GM18861 (cell line): ENCODE measurements at regions not wholly inside any gene's neighbourhood (a gene's known extent, or its start where the extent isn't known, plus 50 kb on each side); places are given as distances from the start of the nearest gene placed in this dataset.

Source experiments
- ATAC-seq: cut with Tn5 transposase; IDR thresholded peaks from one replicate; pipeline ENCODE4 v1.9.1; 2021; ENCODE audit not compliant: unreplicated experiment

DNA sequence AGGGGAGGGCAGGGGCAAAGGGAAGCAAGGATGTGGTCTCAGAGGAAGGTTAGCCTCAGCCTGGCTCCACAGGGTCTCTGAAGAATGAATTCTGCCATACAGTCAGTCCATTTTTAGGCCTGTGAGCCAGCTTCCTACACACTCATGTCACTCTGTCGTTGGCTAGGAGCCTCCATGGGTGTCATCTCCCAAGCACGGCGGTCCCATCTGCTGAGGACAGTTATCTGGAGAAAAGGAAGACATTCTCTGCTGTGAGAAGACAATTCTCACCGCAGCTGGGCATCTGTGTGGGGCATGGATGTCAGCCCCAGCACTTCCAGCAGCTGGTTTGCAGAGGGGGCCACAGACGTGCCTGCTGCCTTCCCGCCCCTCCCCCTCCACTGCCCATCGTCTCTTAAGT, 167.6 kb downstream of the LINC00237 start:
- no peak for ATAC-seq

DNA sequence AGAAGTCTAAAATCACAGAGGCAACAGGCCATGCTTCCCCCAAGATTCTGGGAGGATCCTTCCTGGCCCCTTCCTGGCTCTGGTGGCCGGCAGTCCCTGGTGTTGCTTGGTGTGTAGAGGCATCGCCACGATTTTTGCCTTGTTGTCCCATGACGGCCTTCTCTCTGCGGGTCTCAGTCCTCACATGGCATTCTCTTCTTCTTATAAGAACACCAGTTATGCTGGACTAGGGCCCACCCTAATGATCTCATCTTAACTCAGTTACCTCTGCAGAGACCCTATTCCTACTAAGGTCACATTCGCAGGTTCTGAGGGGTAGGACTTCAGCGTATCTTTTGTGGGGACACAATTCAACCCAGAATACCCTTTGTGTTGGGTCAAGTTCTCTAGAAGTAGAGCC, 168.0 kb downstream of the LINC00237 start:
- ATAC-seq, result no peak

DNA sequence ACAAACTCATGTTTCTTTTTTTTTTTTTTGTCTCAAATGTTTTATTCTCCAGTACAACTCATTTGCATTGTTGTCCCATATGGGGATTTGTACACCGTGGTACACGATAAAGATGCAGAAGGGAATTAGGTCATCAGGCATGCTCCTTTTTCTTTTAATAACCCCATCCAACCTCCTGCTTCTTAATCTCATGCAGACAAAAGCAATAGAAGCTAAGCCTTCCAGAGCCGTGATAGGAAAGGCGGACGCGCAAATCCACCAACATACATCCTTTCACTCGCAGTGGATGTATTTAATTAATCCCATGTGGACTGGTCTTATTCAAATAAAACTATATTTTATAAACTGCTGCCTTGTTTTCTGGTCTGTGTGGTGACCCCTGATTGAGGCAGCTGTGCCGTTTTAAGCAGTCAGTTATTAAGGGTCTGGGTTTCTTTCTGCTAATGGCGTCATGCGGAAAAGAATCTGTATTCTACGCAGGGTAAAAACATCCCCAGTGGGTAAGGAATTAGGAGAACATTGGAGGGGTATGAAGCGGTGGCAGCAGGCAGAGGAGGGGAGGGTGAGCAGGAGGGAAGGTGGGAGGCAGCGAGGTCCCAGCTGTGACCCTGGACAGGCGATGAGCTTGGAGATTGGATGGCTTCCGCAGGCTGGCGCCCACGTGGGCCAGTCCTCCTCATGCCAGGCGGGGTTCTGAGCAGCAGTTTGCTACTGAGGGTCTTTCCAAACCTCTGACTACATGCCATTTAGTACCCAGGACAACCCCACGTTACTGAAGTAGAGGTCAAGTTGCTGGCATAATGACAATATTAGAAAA, 172.8 kb downstream of the LINC00237 start:
- ATAC-seq, result no peak

DNA sequence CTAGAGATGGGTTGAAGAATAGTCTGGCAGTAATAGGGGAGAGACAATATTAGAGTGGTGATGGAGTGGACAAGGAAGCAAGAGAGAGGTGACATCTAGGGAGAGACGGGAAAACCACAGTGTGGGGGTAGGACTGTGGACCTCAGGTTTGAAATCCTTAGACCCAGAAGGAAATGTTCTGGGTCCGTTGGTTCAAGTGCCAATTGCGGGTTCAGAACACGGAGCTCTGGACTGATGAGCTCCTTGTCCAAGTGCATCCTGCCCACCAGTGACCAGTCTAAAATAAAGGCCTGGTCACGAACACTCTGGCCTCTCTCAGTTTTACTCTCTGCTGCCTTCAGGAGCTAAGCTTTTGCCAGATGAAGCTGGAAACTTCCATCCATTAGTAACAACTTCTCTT, 174.0 kb downstream of the LINC00237 start:
- ATAC-seq, result no peak

DNA sequence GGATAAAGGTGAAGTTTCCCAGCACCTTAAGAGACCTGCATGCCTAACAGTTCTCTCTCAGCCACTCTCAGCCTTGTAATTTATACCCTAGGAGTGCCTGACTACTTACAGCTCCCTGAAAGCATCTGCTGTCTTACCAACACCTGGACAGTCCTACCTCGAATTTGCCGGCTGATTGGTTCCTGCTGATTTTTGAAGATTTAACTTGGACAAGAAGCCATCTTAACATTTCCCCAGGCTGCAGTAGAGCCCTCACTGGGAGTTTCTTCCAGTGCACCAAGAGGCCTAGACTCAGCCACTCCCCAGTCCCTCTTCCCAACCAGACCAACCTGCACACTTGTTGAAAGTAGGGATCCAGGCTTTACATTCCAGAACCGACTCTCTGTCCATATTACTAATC, 174.5 kb downstream of the LINC00237 start:
- no peak for ATAC-seq

DNA sequence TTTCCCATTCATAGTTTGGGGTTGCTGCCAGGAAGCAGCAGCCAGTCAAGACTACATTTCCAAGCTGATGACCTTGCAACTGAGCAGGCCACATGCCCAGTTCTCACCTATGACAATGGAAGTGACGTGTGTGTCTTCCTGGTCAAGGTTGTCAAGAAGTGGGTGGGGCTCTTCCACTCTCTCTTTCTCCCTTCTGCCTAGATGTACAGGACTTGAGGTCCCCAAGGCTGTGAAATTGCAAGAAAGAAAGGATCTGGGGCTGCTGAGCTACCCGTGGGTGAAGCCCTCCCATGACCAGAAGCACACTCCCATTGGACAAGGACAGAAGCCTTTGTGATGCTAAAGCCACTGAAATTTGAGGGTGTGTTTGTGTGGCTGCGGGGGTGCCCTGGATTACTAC, 175.1 kb downstream of the LINC00237 start:
- no peak for ATAC-seq

DNA sequence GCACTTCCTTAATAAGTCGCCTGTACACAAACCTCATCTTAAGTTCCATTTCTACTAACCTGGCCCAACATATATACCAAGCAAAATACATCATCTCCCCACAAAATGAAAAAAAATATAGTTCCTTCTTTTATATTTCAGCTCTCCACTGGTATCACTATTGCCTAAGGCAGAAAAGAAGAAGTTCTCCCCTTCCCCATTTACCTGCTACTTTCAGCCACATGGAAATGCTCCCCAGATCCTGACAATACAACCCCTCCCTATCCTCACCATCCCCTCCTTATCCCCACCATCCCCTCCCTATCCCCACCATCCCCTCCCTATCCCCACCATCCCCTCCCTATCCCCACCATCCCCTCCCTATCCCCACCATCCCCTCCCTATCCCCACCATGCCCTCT, 175.7 kb downstream of the LINC00237 start:
- ATAC-seq, result no peak

DNA sequence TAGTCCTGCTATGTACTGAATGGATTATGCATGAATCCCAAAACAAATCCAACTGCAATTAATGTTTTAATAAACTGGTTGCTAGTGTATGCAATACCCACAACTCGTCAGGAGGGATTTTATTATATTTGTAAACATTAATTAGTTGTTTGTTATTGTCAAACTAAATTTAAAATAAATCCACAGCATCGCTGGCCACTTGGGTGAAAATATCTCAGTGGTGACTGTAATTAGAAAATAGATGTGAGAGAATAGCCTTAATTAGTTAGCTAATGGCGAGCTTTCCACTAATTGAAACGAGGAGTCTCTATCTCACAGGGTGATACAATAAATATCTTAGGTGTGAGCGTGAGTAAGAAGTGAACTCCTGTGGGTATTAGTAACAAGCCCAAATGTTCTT, 176.8 kb downstream of the LINC00237 start:
- no peak for ATAC-seq

DNA sequence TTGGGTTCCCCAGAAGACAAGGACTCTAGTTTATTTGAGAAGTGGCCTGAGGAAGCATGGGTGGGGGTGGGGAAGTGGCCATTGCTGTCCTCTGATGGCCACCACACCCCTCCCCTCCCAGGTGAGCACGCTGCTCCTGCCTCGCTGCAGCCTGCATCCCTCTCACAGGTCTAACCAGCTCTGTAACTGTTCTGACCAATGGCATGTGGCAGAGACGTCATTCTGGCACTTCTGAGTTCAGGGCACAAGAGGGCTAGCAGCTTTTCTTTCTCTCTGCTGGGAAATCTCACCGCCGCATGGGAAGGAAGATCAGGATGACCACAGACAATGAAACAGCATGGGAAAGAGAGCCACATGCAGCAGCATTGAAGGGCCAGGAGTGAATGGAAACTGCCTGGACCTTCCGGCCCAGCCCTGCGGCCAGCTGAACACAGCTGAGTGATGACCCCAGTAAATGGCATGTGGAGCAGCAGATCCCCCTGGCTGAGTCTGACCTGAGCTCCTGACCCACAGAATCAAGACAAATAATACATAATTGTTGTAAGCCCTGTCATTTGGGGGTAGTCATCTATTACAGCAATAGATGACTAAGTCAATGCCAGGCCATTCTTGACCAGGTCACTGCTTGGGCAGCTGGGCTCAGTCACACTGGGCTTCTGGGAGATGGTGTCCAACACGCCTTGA, 179.8 kb downstream of the LINC00237 start:
- no peak for ATAC-seq

DNA sequence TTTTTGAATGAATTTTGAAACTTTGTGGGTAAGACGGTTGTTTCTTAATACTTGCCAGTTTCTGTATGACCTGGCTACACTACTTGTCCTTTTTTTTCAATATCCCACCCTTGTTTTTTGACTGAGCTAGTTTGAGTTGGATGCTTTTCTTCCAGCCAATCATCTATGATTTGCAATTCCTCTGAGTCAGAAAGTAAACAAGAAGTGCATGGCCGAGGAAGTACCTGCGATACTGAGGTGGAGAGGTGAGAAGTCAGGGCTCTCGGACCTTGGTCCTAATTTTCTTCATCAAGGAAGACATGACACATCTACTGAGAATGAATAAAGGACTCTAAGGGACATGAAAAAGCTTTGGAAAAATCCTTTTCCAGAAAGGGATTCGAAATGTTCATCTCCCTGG, 185.7 kb downstream of the LINC00237 start:
- ATAC-seq, result no peak

DNA sequence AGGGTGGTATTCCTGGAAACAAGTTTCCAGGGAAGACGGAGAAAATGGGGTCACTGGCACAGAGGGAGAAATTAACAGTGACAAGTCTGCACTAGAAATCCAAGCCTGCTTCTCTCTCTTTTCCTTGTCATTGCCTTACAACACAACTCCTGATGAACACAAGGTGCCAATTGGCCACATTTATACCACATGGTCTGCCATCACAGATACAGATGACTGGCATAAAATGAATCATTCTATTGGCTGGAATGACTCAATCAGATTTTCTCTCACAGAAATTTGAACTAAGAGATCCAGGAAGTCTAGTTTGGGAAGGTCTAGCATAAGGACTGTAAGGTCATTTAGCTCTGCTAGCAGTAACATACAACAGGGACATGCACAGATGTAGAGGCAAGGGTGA, 190.3 kb downstream of the LINC00237 start:
- no peak for ATAC-seq

DNA sequence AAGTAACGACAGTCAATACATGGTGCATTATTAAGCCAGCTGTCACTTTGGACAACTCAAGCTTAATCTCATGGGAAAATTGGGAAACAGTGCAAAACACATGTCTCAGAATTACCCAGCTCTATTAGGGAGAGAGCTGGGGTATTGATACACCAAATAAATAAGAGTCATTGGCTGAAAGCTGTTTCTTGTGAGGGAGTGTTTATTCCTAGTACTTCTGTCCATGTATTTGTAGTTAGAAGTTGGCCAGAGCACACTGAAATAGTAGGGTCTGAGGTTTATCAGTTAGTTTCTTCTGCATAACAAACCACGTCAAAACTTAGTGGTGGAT, 192.0 kb upstream of the RALGAPA2 start:
- no peak for ATAC-seq

DNA sequence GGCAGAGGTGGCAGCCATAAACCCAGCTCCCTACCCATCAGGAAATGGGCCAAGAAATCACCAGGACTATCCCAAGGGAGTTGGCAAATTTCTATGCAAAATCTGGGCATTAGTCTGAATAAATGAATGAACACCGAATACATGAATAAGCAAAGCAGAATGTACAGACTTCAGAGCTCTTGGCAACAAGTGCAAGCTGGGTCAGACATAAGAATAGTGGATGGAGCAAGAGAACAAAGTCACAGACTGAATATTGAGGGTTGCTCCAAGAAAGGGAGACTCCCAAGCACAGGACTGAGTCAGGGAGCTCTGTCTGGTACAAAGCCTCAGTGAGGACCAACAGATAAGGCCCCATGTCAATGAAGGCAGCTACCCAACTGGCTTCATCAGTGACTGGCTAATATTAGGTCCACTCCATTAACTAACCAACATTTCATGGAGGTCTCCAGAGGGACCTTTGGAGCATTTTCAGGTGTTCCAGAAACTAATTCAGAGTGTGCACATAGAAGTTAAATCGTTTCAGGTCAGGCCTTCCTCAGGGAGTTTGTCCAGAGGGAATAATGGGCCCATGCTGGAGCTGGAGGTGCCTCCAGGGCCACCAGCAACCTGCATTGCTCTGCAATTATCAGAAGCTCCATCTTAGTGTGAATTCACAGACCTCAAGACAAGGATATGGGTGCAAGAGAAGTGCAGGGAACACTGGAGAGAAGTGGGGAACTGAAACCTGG, 191.5 kb upstream of the RALGAPA2 start:
- ATAC-seq, result no peak

DNA sequence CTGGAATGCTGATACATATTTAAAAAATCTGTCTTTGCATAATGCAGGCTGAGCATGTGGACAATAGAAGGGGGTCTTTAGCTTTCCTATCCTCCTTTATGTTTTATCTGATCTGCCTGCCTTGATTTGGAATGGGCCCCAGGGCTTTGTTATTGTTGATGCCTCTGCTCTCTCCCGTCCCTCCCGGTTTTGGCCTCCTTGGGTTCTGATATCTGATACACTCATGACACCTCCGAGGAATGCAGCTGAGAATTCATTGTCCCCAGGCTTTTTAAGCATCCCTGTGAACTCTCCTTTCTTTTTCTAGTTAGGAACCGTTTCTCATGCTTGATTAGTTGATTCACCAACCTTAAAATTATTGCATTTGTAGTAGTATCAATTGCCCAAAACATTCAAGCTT, 185.5 kb upstream of the RALGAPA2 start:
- ATAC-seq, result no peak

DNA sequence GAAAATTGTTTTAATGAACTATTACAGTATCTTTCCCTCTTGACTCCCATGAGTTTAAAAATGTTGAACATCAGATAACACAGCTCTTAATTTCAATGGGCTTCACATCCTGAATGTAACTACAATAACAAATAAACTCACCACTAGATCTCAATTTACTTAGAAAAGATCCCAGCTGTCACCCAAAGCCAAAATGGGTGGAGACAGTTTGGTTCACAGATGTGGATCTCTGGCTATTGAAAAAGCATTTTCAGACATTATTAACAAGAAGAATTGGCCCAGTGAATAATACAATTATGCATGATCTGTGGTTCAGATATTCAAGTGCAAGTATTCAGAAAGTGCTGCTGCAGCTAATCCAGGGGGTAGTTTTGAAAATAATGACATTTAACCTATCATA, 184.7 kb upstream of the RALGAPA2 start:
- ATAC-seq, result no peak

DNA sequence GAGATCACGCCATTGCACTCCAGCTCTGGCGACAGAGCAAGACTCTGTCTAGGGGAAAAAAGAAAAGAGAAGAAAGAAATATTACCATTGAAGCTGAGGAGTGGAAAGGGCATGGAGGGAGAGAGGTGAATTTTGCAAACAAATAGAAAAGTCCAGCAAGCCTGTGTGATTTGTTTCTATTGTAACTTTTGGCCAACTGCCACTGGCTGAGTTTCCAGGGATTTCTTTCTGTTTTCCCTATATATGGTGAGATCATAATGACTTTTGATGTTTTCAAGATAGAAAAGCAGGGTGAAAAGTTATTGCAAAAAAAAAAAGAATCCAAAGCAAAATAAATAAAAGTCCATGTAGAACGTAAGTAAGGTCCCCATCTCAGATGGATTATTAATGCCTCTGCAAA, 184.2 kb upstream of the RALGAPA2 start:
- no peak for ATAC-seq

DNA sequence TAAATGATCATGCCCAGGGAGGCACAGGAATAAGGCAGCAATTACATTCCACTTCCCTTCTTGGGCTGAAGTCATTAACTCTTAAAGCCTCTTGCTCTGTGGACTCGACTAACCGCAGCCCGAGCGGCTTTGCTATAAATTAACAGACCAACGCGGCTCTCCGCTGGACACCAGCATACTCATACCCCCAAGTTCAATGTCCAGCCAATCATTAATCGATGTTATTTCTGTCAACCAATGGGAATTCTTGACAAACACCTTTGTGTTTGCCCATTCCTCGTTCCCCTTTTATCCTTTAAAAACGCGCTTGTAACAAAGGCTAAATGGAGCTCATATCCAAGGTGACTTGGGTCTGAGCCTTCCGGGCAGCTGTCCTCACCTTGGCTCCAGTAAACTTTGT, 183.1 kb upstream of the RALGAPA2 start:
- no peak for ATAC-seq

DNA sequence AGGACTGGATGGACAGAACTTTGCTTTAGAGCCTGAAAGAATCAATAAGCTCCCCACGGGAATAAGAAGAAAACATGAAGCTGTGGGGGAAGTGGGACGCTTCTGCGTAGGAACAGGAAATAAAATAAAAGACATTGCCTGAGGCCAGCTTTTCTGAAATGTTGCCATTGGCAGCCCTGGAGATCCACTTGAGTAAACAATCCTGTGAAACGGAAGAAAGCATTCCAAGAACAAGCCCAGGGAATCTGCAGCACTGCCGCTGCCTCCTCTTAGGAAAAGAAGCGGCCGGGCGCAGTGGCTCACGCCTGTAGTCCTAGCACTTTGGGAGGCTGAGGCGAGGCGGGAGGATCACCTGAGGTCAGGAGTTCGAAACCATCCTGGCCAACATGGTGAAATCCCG, 182.3 kb upstream of the RALGAPA2 start:
- no peak for ATAC-seq

DNA sequence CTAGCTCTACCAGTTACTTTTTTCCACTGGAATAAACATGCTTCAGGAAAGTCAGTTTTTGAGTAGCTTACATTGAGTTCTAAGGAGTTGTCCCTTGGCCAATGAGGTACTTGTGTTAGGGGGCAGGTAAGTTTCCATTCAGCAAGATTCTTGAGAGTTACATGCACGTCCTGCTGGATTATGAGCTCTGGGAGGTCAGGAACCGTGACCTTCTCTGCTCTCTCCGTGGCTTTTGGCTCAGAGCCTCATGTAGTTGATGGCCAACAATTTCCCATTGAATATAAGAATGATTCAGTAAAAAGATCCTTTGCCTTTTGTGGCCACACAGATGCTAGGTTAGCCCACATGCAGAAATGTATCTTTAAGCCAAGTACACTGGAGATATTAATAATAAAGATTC, 181.8 kb upstream of the RALGAPA2 start:
- ATAC-seq, result no peak

DNA sequence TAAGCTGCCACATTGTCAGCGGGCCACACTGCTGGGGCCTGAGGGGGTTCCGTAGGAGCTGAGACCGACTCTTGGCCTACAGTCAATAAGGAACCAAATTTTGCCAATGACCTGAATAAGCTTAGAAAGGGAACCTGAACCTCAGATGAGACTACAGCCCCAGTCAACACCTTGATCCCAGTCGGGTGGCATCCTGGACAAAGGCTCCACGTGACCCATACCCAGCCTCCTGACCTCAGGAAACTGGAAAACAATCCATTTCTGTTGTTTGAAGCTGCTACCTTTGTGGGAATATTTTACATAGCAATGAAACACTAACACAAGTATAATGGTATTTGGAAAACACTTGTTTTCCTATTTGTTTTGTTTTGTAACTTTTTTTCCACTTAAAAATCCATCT, 179.9 kb upstream of the RALGAPA2 start:
- no peak for ATAC-seq

DNA sequence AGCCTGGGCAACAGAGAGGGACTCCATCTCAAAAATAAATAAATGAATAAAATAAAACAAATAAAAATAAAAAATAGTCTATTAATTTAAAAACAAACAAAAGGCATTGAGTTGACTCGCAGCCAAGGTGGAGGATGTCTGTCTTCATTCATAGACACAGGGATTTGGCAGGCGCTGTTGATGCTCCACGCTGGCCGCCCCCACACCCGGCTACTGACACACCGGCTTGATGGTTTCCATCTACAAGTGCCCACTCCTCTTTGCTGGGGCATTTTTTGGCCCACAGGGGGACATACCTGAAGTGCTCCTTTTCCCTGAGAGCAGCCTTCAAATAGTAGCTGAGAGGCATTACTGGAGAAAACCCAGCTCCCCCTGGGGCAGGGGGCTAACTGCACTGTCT, 178.3 kb upstream of the RALGAPA2 start:
- ATAC-seq, result no peak

DNA sequence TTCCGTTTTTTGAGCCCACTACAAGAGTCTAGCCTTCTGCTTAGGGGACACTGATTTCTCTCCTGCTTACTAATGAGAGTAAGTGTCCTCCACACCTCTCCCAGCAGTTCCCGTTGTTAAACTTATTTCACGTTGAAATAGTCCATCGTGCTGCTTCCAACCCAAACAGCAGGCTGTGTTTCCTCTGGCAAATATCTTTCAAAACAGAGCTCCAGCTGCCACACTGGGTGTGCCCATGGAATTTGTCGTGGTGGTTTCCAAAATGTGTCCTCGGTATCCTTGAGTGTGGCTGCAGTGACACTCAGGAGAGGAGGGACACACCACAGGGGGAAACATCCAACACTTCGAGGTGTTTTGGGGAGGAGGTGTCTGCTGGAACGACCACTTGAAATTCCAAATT, 176.5 kb upstream of the RALGAPA2 start:
- ATAC-seq, result no peak
